Skin epidermis (tissue), 12 donors: ENCODE measurements at regions not wholly inside any gene's neighbourhood (a gene's known extent, or its start where the extent isn't known, plus 50 kb on each side); places are given as distances from the start of the nearest gene placed in this dataset.

ENCODE experiments used
- H3K27ac ChIP-seq, 21 experiments: fragments of 200-600 bp; sonication (generic) in 11 of 21; one replicate each; pipeline ENCODE4 v1.5.0; 2020; ENCODE audit warnings: mild to moderate bottlenecking in 3 of 21, inconsistent platforms in 2 of 21, moderate library complexity in 2 of 21
- H3K4me3 ChIP-seq, 7 experiments: fragments of 200-600 bp; sonication (generic) in 2 of 7; one replicate each; pipeline ENCODE4 v1.5.0; 2020; ENCODE audit warnings: inconsistent platforms in 2 of 7, mild to moderate bottlenecking in 2 of 7, moderate library complexity in 1 of 7

DNA sequence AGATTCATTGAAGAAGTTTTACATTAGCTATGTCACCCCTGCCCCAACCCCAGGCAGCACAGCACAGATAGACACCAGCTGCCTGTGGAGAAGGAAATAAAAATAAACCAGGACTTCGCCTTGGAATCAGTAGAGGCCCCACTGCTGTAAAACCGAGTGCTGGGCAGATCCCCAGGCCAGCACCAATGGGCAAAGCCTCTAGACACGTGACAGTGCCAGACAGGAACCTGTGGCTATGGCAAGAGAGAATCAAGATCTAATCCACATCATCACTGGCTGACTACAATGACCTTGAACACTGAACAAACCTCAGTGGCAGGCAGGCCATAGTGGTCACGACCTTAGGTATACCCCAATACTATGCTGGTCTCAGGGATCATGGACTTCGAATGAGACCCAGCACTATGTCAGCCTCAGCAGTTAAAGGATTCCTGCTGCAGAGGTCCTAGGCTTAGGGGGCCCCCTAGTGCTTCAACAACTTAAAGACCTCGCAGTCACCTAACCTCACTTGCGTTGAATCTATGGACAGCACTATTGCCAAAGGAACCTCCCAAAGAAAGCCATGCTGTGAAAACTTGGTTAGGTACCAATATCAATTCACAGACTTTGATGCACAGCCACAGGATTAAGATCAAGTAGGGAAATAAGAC, 2118.6 kb upstream of the C9orf72 start:
- H3K27ac ChIP-seq = no peak overlapping the region
- H3K4me3 ChIP-seq = no peak overlapping the region

GRCh38 chr9:29697011-29697410, 2123.7 kb upstream of the C9orf72 start:
- H3K27ac ChIP-seq = no peak overlapping the region
- H3K4me3 ChIP-seq = no peak overlapping the region

DNA sequence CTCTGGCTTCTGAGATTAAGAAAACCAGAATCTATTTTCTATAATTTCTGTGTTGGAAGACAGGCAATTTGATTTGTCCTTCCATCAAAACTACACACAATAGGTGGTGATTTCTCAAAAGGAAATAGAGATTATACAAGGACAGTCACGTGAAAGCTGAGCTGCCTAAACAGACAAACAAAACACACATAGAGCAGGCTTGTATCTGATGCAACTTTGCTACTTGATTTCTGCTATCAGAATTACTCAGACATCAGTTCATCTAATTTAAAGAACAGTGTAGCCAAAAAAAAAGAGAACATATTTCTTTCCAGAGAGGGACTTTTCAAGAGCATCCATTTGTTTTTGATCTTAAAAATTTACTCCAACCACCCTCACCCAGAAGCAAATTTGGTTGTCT, 2128.3 kb upstream of the C9orf72 start:
- Histone ChIP-seq H3K4me3 (no peak overlapping the region), H3K27ac (no peak overlapping the region)

DNA sequence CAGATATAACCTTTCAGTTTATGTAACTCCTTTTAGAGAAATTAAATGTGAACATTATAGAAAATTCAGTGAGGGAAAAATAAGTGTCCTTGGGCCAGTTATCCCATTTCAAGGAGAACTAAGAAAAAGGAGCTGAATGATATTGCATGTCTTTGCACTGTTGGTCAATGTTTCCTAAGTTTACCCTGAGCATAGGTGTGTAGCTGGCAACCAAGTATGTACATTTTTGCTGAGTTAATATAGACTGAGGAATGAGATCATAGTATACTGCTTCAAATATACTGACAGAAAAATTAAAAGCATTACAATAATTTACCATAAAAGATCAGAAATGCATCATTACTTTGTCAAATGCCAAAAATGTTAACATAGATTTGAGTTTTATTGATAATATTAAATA, 2128.7 kb upstream of the C9orf72 start:
- no peak overlapping the region for H3K4me3 ChIP-seq

GRCh38 chr9:29714860-29715259, 2141.6 kb upstream of the C9orf72 start:
- no peak overlapping the region for H3K27ac ChIP-seq
- H3K4me3 ChIP-seq = no peak overlapping the region

More for the DNA sequence above, 2128.7 kb upstream of the C9orf72 start:
- H3K27ac ChIP-seq = no peak overlapping the region

DNA sequence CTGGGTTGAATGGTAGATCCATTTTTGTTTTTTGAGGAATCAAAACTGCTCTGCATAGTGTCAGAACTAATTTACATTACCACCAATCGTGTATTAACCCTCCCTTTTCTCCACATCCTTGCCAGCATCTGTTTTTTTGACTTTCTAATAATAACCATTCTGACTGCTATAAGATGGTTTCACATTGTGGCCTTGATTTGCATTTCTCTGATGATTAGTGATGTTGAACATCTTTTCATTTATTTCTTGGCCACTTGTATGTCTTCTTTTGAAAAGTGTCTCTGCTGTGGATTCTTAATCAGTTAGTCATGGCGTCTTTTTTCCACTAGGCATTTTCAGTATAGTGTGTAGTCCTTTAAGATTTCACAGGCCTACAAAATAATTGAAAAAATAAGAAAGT, 2144.3 kb upstream of the C9orf72 start:
- Histone ChIP-seq H3K27ac (no peak overlapping the region), H3K4me3 (no peak overlapping the region)

DNA sequence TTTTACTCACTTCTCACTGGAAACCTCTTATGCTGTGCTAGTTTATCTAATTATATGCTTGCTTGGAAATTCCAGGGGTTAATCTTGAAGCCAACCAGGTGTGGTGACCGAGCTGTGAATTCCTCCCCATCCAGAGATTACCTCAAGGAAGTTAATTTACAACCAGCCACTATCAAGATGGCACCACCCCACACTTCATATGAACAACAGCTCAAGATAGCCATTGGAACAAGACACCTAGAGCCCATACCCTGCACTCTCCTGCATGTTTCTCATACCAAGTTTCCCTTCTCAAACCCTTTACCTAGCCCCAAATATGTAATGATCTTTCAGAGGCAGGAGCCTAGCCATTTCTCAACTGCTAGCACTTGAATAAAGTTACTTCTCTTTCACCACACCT, 2156.9 kb upstream of the C9orf72 start:
- H3K27ac ChIP-seq = no peak overlapping the region
- no peak overlapping the region for H3K4me3 ChIP-seq

DNA sequence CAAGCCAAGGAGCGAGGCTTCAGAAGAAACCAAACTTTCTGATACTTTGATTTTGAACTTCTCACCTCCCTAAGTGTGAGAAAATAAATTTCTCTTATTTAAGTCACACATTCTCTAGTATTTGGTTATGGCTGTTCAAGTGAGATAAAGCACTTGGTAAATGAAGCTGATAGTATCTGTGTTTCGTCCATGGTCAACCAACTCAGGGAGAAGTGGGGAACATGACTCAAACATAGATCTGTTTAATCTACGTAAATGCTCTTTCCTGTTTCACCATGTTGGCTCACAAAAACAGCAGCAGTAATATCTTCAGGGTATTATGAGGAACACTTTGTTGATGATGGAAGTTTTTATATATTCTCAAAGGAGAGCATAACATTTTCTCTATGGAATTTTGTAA, 2167.2 kb upstream of the C9orf72 start:
- H3K27ac ChIP-seq = no peak overlapping the region
- no peak overlapping the region for H3K4me3 ChIP-seq

- H3K27ac ChIP-seq = no peak overlapping the region
- H3K4me3 ChIP-seq = no peak overlapping the region
These were observed 2167.9 kb upstream of the C9orf72 start for GRCh38 chr9:29741169-29741568.

GRCh38 chr9:29750062-29750461, 2176.8 kb upstream of the C9orf72 start:
- no peak overlapping the region for H3K4me3 ChIP-seq
- no peak overlapping the region for H3K27ac ChIP-seq

DNA sequence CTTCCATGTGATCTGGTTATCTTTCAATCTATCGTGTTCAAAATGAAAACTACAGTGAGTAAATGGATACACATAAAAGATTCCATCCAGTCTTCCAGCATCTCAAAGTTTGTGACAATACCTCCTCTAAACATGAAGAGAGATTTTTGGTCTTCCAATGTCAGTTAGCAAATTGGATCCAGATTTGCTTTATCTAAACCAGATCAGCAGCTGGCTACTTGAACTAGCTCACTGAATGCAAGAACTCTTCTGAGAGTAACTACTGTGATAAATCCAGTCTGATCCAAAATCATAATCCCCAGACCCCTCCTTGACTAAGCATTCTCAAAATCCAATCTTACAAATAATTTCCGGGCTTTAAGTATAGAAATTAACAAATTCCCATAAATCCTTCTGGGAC, 2177.9 kb upstream of the C9orf72 start:
- Histone ChIP-seq H3K27ac (no peak overlapping the region), H3K4me3 (no peak overlapping the region)

DNA sequence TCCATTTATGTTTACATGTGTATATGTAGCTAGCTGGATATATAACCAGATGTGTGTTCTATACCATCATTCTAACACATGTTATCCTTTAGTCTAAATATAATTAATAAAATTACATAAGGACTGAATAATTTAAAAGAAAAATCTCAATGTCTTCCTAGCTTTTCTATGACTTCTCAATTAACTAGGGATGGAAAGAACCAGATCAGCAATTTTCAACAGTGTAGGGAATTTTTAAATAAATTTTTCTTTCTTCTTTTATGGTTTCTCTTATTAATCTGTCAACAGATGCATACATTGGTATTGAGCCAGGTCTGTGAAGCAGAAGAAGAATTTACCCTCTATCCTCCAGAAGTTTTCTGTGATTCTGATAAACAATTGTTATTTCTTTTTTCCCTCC, 2180.4 kb upstream of the C9orf72 start:
- no peak overlapping the region for H3K4me3 ChIP-seq

DNA sequence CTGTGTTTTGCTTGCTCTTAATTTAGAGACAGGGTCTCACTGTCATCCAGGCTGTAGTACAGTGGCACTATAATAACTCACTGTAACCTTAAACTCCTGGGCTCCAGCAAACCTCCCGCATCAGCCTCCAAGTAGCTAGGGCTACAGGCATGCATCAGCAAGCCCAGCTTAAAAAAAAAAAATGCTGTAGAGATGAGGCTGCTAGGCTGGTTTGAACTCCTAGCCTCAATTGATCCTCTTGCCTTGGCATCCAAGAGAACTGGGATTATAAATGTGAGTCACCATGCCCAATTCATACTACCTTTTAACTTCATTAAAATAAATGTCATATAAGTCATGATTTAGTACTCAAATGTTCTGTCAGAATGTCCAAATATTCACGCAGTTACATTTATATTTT, 2195.7 kb upstream of the C9orf72 start:
- Histone ChIP-seq H3K4me3 (no peak overlapping the region), H3K27ac (no peak overlapping the region)

More for the DNA sequence above, 2180.4 kb upstream of the C9orf72 start:
- H3K27ac ChIP-seq = no peak overlapping the region

GRCh38 chr9:29773676-29774075, 2200.4 kb upstream of the C9orf72 start:
- H3K27ac ChIP-seq = no peak overlapping the region
- H3K4me3 ChIP-seq = no peak overlapping the region

- H3K4me3 ChIP-seq = no peak overlapping the region
- H3K27ac ChIP-seq = no peak overlapping the region
These were observed 2202.2 kb upstream of the C9orf72 start for GRCh38 chr9:29775491-29775890.

DNA sequence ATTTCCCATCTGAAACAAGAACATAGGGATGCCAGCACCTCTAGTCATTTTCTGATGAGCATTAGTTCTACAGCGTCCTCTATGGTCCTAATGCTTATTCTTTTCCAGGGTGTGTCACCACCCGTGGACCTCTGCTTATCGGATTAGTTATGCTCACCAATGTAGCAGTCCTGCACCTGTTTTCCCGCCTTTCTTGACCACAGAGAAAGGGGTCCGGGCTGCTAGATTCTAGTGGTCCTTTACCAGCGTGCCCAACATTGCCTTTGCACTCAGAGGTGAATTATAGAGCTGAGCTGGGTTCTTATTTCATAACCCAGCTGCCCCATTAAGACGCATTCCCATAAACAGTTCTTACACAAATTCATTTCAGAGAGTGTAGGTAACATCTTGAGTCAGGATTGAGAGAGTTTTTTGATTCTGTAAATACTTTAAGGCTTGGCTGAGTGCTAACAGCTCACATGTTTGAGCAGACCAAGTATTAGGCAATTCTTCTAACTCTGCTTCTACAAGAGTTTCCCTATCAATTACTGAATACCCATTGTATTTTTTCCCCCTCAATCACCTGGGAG, 2205.1 kb upstream of the C9orf72 start:
- H3K4me3 ChIP-seq = no peak overlapping the region
- no peak overlapping the region for H3K27ac ChIP-seq

GRCh38 chr9:29793970-29794369, 2220.7 kb upstream of the C9orf72 start:
- no peak overlapping the region for H3K27ac ChIP-seq
- H3K4me3 ChIP-seq = no peak overlapping the region

DNA sequence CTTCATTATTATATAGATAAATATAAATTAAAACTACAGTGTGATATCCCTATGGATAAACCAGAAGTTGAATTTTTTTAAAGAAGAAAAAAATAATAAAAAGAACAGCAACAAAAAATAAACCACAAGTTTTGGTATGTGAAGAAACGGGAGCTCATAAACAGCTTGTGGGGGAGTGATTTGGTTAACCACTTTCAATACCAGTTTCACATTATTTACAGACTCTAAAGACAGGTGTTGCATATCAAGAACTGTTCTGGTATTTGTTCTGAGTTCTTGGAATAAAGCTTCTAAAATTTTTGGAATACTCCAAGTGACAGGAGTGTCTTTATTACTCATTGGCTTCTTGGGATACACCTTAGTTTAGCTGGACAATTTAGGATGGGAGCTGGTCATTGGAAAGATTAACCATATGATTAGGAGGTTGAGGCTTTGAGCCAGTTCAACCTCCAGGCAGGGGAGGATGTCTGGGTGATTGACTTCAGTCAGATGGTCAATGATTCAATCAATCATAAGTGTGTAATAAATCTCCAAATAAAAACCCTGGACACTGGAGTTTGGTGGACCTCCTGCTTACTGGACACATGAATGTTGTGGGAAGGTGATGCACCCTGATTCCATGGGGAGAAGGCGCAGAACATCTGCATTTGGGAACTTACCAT, 2223.1 kb upstream of the C9orf72 start:
- no peak overlapping the region for H3K27ac ChIP-seq
- H3K4me3 ChIP-seq = no peak overlapping the region

- Histone ChIP-seq H3K27ac (no peak overlapping the region), H3K4me3 (no peak overlapping the region)
These were observed 2225.3 kb upstream of the C9orf72 start for GRCh38 chr9:29798599-29798998.

DNA sequence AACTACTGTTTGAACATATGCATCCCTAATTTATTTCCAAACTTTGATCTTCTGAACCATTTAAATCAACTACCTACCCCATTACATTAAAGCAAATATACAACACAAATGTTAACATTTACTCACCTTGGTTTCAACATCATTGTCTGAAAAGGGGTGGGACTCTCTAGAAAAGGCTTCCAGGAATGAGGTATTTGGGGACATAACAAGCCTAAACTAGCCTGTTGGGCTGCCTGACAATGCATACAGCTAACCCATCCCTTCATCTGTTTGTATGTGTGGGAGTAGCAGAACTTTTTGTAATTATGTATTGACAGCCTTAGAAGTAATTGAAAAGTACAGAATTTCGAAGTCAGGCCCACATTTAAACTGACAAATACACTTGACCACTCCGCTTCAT, 2225.9 kb upstream of the C9orf72 start:
- Histone ChIP-seq H3K27ac (no peak overlapping the region), H3K4me3 (no peak overlapping the region)

GRCh38 chr9:29800821-29801220, 2227.5 kb upstream of the C9orf72 start:
- H3K4me3 ChIP-seq = no peak overlapping the region
- no peak overlapping the region for H3K27ac ChIP-seq

GRCh38 chr9:29802454-29802853, 2229.2 kb upstream of the C9orf72 start:
- no peak overlapping the region for H3K27ac ChIP-seq
- no peak overlapping the region for H3K4me3 ChIP-seq
